Adrenal gland (tissue), 9 donors: ENCODE measurements at regions not wholly inside any gene's neighbourhood (a gene's known extent, or its start where the extent isn't known, plus 50 kb on each side); places are given as distances from the start of the nearest gene placed in this dataset.
"Not testable (repeated sequence)": the region's sequence is repeated elsewhere in the genome, so short reads cannot be mapped to it uniquely, and the experiment has no call there.

Experiments
- DNase-seq, 7 donors: peaks; one replicate each; pipeline ENCODE4 v3.0.0-alpha.2; 2019 to 2020
- H3K27ac ChIP-seq, 5 donors: fragments of 200-600 bp; sonication (generic) in 4 of 5; 1 replicate in 3 of 5; 2 replicates in 2 of 5; pipeline versions ENCODE4 v1.5.1 to v1.8.0; 2016 to 2020; ENCODE audit warnings: mild to moderate bottlenecking in 1 of 5
- H3K27me3 ChIP-seq: fragments of 200-600 bp; 2 replicates; pipeline ENCODE4 v1.8.0; 2021
- H3K36me3 ChIP-seq, 2 donors: fragments of 200-600 bp; replicated peaks in 1 of 2; 1 replicate in 1 of 2; 2 replicates in 1 of 2; pipeline versions ENCODE4 v1.5.1 to v1.8.0; 2018 to 2022
- H3K4me1 ChIP-seq, 2 donors: fragments of 200-600 bp; replicated peaks in 1 of 2; 1 replicate in 1 of 2; 2 replicates in 1 of 2; pipeline versions ENCODE4 v1.5.1 to v1.8.0; 2018 to 2021
- H3K4me3 ChIP-seq, 4 donors: fragments of 200-600 bp; sonication (generic) in 3 of 4; one replicate each; pipeline ENCODE4 v1.5.1; 2016 to 2018
- H3K9me3 ChIP-seq, 3 donors: fragments of 200-600 bp; sonication (generic) in 1 of 3; replicated peaks in 1 of 3; 1 replicate in 2 of 3; 2 replicates in 1 of 3; pipeline versions ENCODE4 v1.5.1 to v1.8.0; 2016 to 2021
- POLR2A ChIP-seq, 2 donors: fragments of 450-650 bp; IDR thresholded peaks; one replicate each; pipeline ENCODE4 v1.6.1; 2017; ENCODE audit warnings: antibody characterized with exemption in 2 of 2, mild to moderate bottlenecking in 2 of 2, moderate library complexity in 1 of 2
- WGBS, 4 donors: extraction: QIAGEN DNeasy Blood & Tissue Kit in 2 of 4; methylation state at CpG; one replicate each; pipeline versions ENCODE4 v1.1.5 to v1.1.7; 2013 to 2017; 5-methylcytosine and 5-hydroxymethylcytosine counted together
- intact Hi-C, 2 donors: fragments of 100-400 bp; cut with DNase I; formaldehyde crosslinking; loops; one replicate each; pipeline versions ENCODE4 v1.14.1 to v1.15.0; 2022 to 2023
- TF ChIP-seq, protein P1 (sequence below), 6 experiments: fragments of 450-650 bp in 4 of 6; fragments of 200-600 bp in 2 of 6; sonication (generic) in 1 of 6; IDR thresholded peaks; 1 replicate in 5 of 6; 2 replicates in 1 of 6; pipeline versions ENCODE4 v1.5.1 to v1.8.0; 2016 to 2021; ENCODE audit warnings: antibody characterized with exemption in 6 of 6, mild to moderate bottlenecking in 2 of 6, moderate library complexity in 1 of 6
- donor health status: healthy with polysubstance abuse.
- donor health status: Bipolar disorder and iron deficiency.
- donor health status: DM: yes; HTN: yes; CAD: no.
- donor health status: DM: no; HTN: no; CAD: no.
- donor health status: DM: no; HTN: no; CAD: no.

GRCh38 chr3:166696103-166696502 lies 684.0 kb downstream of the ZBBX start:
- intact Hi-C loops = no loop called here
- no peaks in the 10 kb centered on the region for H3K27me3 ChIP-seq
- no peaks in the 10 kb centered on the region for H3K4me1 ChIP-seq
- H3K4me3 ChIP-seq = no peak overlapping the region
- H3K36me3 ChIP-seq = no peaks in the 10 kb centered on the region
- no peak for DNase-seq
- WGBS, 4 donors = 72 to 83% (median 80%) methylated on average over 2 of the region's 2 CpGs
- no peak overlapping the region for H3K27ac ChIP-seq
- no peak for TF ChIP-seq POLR2A (IDR thresholded peaks at IDR 0.05)
- TF ChIP-seq, protein P1, sequence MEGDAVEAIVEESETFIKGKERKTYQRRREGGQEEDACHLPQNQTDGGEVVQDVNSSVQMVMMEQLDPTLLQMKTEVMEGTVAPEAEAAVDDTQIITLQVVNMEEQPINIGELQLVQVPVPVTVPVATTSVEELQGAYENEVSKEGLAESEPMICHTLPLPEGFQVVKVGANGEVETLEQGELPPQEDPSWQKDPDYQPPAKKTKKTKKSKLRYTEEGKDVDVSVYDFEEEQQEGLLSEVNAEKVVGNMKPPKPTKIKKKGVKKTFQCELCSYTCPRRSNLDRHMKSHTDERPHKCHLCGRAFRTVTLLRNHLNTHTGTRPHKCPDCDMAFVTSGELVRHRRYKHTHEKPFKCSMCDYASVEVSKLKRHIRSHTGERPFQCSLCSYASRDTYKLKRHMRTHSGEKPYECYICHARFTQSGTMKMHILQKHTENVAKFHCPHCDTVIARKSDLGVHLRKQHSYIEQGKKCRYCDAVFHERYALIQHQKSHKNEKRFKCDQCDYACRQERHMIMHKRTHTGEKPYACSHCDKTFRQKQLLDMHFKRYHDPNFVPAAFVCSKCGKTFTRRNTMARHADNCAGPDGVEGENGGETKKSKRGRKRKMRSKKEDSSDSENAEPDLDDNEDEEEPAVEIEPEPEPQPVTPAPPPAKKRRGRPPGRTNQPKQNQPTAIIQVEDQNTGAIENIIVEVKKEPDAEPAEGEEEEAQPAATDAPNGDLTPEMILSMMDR (IDR thresholded peaks at IDR 0.05) = no peak
- H3K9me3 ChIP-seq = peaks cover 0 to 4% (median 0%) of the 10 kb centered on the region in 3 donors

- intact Hi-C loops = no loop called here
- Histone ChIP-seq H3K4me1 (no peaks in the 10 kb centered on the region), H3K27me3 (no peaks in the 10 kb centered on the region), H3K36me3 (no peaks in the 10 kb centered on the region), H3K9me3 (no peaks in the 10 kb centered on the region), H3K4me3 (no peak overlapping the region), H3K27ac (no peak overlapping the region)
- 64 to 77% (median 68%) methylated on average over 1 of the region's 1 CpG for WGBS, 4 donors
- TF ChIP-seq, protein P1 (IDR thresholded peaks at IDR 0.05) = no peak
- TF ChIP-seq POLR2A (IDR thresholded peaks at IDR 0.05) = no peak
- no peak for DNase-seq
Observed at GRCh38 chr3:166688665-166689064, 691.4 kb downstream of the ZBBX start.

- Histone ChIP-seq H3K27ac (no peak overlapping the region), H3K4me1 (no peaks in the 10 kb centered on the region), H3K9me3 (no peaks in the 10 kb centered on the region), H3K27me3 (no peaks in the 10 kb centered on the region), H3K4me3 (no peak overlapping the region), H3K36me3 (no peaks in the 10 kb centered on the region)
- DNase-seq = no peak
- TF ChIP-seq POLR2A (IDR thresholded peaks at IDR 0.05) = no peak
- TF ChIP-seq, protein P1 (IDR thresholded peaks at IDR 0.05) = no peak
- WGBS, 4 donors = 76 to 92% (median 82%) methylated on average over 1 of the region's 1 CpG
- intact Hi-C loops = no loop called here
Observed at GRCh38 chr3:166685246-166685645, 694.9 kb downstream of the ZBBX start.

GRCh38 chr3:166684077-166684476 lies 696.0 kb downstream of the ZBBX start:
- H3K4me3 ChIP-seq, H3K27ac ChIP-seq, H3K9me3 ChIP-seq, DNase-seq, H3K27me3 ChIP-seq, intact Hi-C loops, H3K36me3 ChIP-seq, H3K4me1 ChIP-seq: not testable (repeated sequence)
- WGBS, 4 donors = 76 to 92% (median 87%) methylated on average over 5 of the region's 5 CpGs

DNA sequence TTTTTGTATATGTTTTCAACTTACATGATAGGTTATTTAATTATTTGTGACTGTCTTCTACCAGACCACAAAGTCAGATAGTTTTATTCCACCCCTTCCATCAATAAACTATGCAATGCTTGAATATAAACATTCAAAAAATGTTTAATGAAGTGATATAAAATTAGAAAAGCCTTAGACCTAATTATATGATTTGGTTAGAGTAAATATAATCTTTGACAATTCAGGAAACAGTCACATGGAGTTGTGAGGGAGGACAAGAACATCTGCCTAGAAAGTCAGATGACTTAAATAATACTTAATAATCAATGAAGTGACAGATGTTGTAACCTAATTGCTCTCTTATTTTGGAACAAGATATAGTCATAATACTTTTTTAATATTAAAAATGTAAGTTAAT lies 710.3 kb downstream of the ZBBX start:
- H3K9me3 ChIP-seq = no peaks in the 10 kb centered on the region
- no peak overlapping the region for H3K27ac ChIP-seq
- H3K27me3 ChIP-seq = no peaks in the 10 kb centered on the region
- TF ChIP-seq POLR2A (IDR thresholded peaks at IDR 0.05) = no peak
- TF ChIP-seq, protein P1 (IDR thresholded peaks at IDR 0.05) = no peak
- H3K36me3 ChIP-seq = no peaks in the 10 kb centered on the region
- H3K4me3 ChIP-seq = no peak overlapping the region
- no peaks in the 10 kb centered on the region for H3K4me1 ChIP-seq
- no peak for DNase-seq
- intact Hi-C loops = no loop called here
